ENCODE measurements at regions not wholly inside any gene's neighbourhood (a gene's known extent, or its start where the extent isn't known, plus 50 kb on each side); places are given as distances from the start of the nearest gene placed in this dataset.
A peak's percentile ranks its signal among the peaks of the same experiment; 100 is the strongest.

DNA sequence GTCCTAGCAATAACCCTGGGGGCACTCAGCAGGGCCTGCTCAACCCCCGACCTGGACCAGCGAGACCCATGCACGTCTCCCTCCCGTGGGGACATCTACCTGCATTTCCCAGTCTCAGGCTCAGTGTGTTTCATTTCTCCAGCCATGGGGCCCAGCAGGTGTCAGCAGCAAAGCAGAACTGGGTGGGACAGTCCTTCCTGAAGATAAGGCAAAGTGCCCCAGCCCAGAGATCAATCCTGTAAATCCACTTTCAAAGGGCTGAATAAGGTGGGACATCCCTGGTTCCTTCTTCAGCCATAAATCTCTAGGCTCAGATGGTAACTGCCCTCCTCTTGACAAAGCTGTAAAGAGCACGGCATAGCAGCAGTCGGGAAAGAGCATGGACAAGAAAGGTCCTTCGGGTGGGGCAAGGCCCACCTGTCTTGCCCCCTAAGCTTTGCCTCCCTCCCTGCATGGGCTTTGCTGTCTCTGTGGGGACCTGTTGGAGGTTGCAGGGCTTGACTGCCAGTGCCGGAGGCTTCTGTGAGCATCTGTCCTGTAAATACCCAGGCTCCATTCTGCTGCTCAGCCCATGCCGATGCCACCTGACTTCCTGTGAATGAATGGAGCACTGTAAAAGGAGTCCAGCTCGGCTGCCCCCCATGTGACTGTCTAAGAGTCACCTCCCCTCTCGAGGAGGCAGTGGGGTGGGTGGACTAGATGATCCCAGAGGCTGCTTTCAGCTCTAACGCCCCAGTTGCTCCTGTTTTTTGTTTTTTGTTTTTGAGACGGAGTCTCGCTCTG, 84.8 kb upstream of the TBC1D3K start:
- H4K8ac ChIP-seq (ENCODE audit: low read depth, low read length): no peak overlapping the region
- no peak overlapping the region for H2BK120ac ChIP-seq (ENCODE audit: insufficient read depth, low read length, poor library complexity)
- H3K9me3 ChIP-seq (ENCODE audit: insufficient read depth, low read depth, low read length): no peaks in the 10 kb centered on the region
- H3K79me2 ChIP-seq (ENCODE audit: control insufficient read depth, insufficient read depth, low read length, poor library complexity): no peaks in the 10 kb centered on the region
- no CpG with 5 or more reads among the region's 14 CpGs for WGBS (ENCODE audit: extremely low coverage, insufficient coverage, insufficient read length)
- H3K4me2 ChIP-seq (ENCODE audit: low read length): no peak overlapping the region
- no peak overlapping the region for H4K91ac ChIP-seq (ENCODE audit: low read depth, low read length)
- no peak overlapping the region for H3K4ac ChIP-seq (ENCODE audit: low read depth, low read length)
- H2BK12ac ChIP-seq (ENCODE audit: low read length): no peak overlapping the region
- no peak overlapping the region for H3K27ac ChIP-seq (ENCODE audit: low read depth, low read length)
- H3K27me3 ChIP-seq (ENCODE audit: insufficient read depth, low read length): no peaks in the 10 kb centered on the region
- no peak overlapping the region for H2AK5ac ChIP-seq (ENCODE audit: low read length)
- H3K4me3 ChIP-seq (ENCODE audit: low read depth, low read length): peak overlapping the region; percentile 25
- DNase-seq: no peak
- no peak overlapping the region for H3K18ac ChIP-seq (ENCODE audit: low read length)
- H2AFZ ChIP-seq (ENCODE audit: insufficient read depth, low read length, poor library complexity): no peak overlapping the region
- no peak overlapping the region for H3K9ac ChIP-seq (ENCODE audit: low read length)
- H3K79me1 ChIP-seq (ENCODE audit: low read length): no peaks in the 10 kb centered on the region
- no peaks in the 10 kb centered on the region for H3K4me1 ChIP-seq (ENCODE audit: control insufficient read depth in 1 of 2, insufficient read depth in 2 of 2, low read length in 2 of 2)
- H3K23ac ChIP-seq (ENCODE audit: low read length): no peak overlapping the region
- no peak overlapping the region for H2BK5ac ChIP-seq (ENCODE audit: low read depth, low read length, poor library complexity)
- H3K14ac ChIP-seq (ENCODE audit: low read length): no peak overlapping the region
- H4K12ac ChIP-seq (ENCODE audit: low read depth, low read length): no peak overlapping the region
- H3K36me3 ChIP-seq (ENCODE audit: control insufficient read depth in 1 of 2, insufficient read depth in 2 of 2, low read length in 2 of 2): no peaks in the 10 kb centered on the region

DNA sequence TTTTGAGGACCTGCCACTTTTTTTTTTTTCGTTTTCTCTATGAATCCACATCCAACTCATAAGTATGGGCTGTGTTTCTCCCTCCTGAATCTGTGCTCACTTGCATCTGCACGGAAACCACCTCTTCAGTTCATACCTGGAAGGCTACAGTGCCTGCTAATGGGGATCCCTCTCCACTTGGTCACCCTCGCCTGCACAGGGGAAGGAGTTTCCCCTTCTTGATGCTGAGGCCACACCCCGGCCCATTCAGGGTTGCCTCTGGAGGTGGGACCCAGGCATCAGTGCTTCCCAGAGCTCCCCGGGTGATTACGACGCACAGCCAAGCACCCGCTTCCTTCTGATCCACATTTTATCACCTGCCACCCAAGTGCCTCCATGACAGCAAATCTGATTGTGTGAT, 85.9 kb upstream of the TBC1D3K start:
- Histone ChIP-seq H3K4me3 (ENCODE audit: low read depth, low read length) (no peak overlapping the region), H3K27me3 (ENCODE audit: insufficient read depth, low read length) (no peaks in the 10 kb centered on the region), H3K9me3 (ENCODE audit: insufficient read depth, low read depth, low read length) (peaks cover 3% of the 10 kb centered on the region), H3K27ac (ENCODE audit: low read depth, low read length) (no peak overlapping the region), H3K79me1 (ENCODE audit: low read length) (no peaks in the 10 kb centered on the region), H3K9ac (ENCODE audit: low read length) (no peak overlapping the region), H3K36me3 (ENCODE audit: control insufficient read depth in 1 of 2, insufficient read depth in 2 of 2, low read length in 2 of 2) (no peaks in the 10 kb centered on the region), H3K4me2 (ENCODE audit: low read length) (no peak overlapping the region), H2BK5ac (ENCODE audit: low read depth, low read length, poor library complexity) (no peak overlapping the region), H2AK5ac (ENCODE audit: low read length) (no peak overlapping the region), H2BK12ac (ENCODE audit: low read length) (no peak overlapping the region), H3K14ac (ENCODE audit: low read length) (no peak overlapping the region), H4K91ac (ENCODE audit: low read depth, low read length) (no peak overlapping the region), H4K8ac (ENCODE audit: low read depth, low read length) (no peak overlapping the region), H3K23ac (ENCODE audit: low read length) (no peak overlapping the region), H3K79me2 (ENCODE audit: control insufficient read depth, insufficient read depth, low read length, poor library complexity) (no peaks in the 10 kb centered on the region), H4K12ac (ENCODE audit: low read depth, low read length) (no peak overlapping the region), H3K4ac (ENCODE audit: low read depth, low read length) (no peak overlapping the region), H2BK120ac (ENCODE audit: insufficient read depth, low read length, poor library complexity) (no peak overlapping the region), H2AFZ (ENCODE audit: insufficient read depth, low read length, poor library complexity) (no peak overlapping the region), H3K4me1 (ENCODE audit: control insufficient read depth in 1 of 2, insufficient read depth in 2 of 2, low read length in 2 of 2) (no peaks in the 10 kb centered on the region), H3K18ac (ENCODE audit: low read length) (no peak overlapping the region)
- DNase-seq: no peak
- no CpG with 5 or more reads among the region's 8 CpGs for WGBS (ENCODE audit: extremely low coverage, insufficient coverage, insufficient read length)

DNA sequence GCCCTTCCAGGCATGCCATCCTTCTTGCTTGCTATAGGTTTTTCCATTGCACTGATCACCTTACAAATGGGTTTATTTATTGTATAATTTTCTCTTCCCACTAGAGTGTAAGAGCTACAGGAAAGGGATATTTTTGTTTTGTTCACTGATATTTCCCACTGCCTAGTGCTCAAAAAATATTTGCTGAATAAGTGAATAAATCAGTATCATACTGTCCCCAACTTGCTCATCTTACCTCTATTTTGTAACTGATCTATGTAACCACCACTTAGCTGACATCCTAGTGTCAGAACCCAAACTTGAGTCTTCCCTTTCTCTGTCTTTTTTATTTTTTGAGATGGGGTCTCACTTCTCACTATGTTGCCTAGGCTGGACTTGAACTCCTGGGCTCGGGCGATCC, 87.6 kb upstream of the TBC1D3K start:
- H3K9me3 ChIP-seq (ENCODE audit: insufficient read depth, low read depth, low read length): peaks cover 3% of the 10 kb centered on the region
- no peak overlapping the region for H3K23ac ChIP-seq (ENCODE audit: low read length)
- no peak overlapping the region for H3K18ac ChIP-seq (ENCODE audit: low read length)
- no peaks in the 10 kb centered on the region for H3K36me3 ChIP-seq (ENCODE audit: control insufficient read depth in 1 of 2, insufficient read depth in 2 of 2, low read length in 2 of 2)
- H3K9ac ChIP-seq (ENCODE audit: low read length): no peak overlapping the region
- no peaks in the 10 kb centered on the region for H3K27me3 ChIP-seq (ENCODE audit: insufficient read depth, low read length)
- no peak overlapping the region for H2BK5ac ChIP-seq (ENCODE audit: low read depth, low read length, poor library complexity)
- H3K79me2 ChIP-seq (ENCODE audit: control insufficient read depth, insufficient read depth, low read length, poor library complexity): no peaks in the 10 kb centered on the region
- no peak for DNase-seq
- H4K91ac ChIP-seq (ENCODE audit: low read depth, low read length): no peak overlapping the region
- no peak overlapping the region for H3K14ac ChIP-seq (ENCODE audit: low read length)
- no peak overlapping the region for H3K4me3 ChIP-seq (ENCODE audit: low read depth, low read length)
- H3K4ac ChIP-seq (ENCODE audit: low read depth, low read length): no peak overlapping the region
- H3K27ac ChIP-seq (ENCODE audit: low read depth, low read length): no peak overlapping the region
- no peak overlapping the region for H2BK120ac ChIP-seq (ENCODE audit: insufficient read depth, low read length, poor library complexity)
- no peak overlapping the region for H2BK12ac ChIP-seq (ENCODE audit: low read length)
- H4K12ac ChIP-seq (ENCODE audit: low read depth, low read length): no peak overlapping the region
- WGBS (ENCODE audit: extremely low coverage, insufficient coverage, insufficient read length): no CpG with 5 or more reads among the region's 2 CpGs
- no peak overlapping the region for H2AFZ ChIP-seq (ENCODE audit: insufficient read depth, low read length, poor library complexity)
- no peaks in the 10 kb centered on the region for H3K79me1 ChIP-seq (ENCODE audit: low read length)
- H2AK5ac ChIP-seq (ENCODE audit: low read length): no peak overlapping the region
- H3K4me2 ChIP-seq (ENCODE audit: low read length): no peak overlapping the region
- no peak overlapping the region for H4K8ac ChIP-seq (ENCODE audit: low read depth, low read length)
- H3K4me1 ChIP-seq (ENCODE audit: control insufficient read depth in 1 of 2, insufficient read depth in 2 of 2, low read length in 2 of 2): no peaks in the 10 kb centered on the region

DNA sequence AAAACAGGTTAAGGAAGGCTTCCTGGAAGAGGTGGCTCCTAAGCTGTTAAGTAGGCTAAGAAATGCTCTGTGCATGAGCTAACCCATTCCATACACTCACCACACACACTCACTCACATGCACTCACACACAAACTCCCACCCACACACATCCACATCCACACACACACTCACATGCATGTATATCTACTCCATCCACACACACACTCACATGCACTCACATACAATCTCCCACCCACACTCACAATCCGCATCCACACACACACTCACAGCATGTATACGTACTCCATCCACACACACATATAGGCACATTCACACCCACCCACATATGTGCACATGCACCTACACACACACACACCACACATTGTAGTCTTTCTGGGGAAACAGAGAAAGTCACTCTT, 89.3 kb upstream of the HNF1B start:
- Histone ChIP-seq H3K14ac (ENCODE audit: low read length) (no peak overlapping the region), H2BK12ac (ENCODE audit: low read length) (no peak overlapping the region), H2AK5ac (ENCODE audit: low read length) (no peak overlapping the region), H3K4me3 (ENCODE audit: low read depth, low read length) (peak overlapping the region; percentile 53), H2BK120ac (ENCODE audit: insufficient read depth, low read length, poor library complexity) (no peak overlapping the region), H3K4ac (ENCODE audit: low read depth, low read length) (no peak overlapping the region), H4K12ac (ENCODE audit: low read depth, low read length) (no peak overlapping the region), H3K4me1 (ENCODE audit: control insufficient read depth in 1 of 2, insufficient read depth in 2 of 2, low read length in 2 of 2) (no peaks in the 10 kb centered on the region), H2BK5ac (ENCODE audit: low read depth, low read length, poor library complexity) (no peak overlapping the region), H3K36me3 (ENCODE audit: control insufficient read depth in 1 of 2, insufficient read depth in 2 of 2, low read length in 2 of 2) (no peaks in the 10 kb centered on the region), H2AFZ (ENCODE audit: insufficient read depth, low read length, poor library complexity) (no peak overlapping the region), H3K23ac (ENCODE audit: low read length) (peak overlapping the region; percentile 60), H3K18ac (ENCODE audit: low read length) (no peak overlapping the region), H3K79me1 (ENCODE audit: low read length) (no peaks in the 10 kb centered on the region), H3K9ac (ENCODE audit: low read length) (no peak overlapping the region), H3K79me2 (ENCODE audit: control insufficient read depth, insufficient read depth, low read length, poor library complexity) (no peaks in the 10 kb centered on the region), H4K91ac (ENCODE audit: low read depth, low read length) (no peak overlapping the region), H3K9me3 (ENCODE audit: insufficient read depth, low read depth, low read length) (peaks cover 3% of the 10 kb centered on the region), H3K27me3 (ENCODE audit: insufficient read depth, low read length) (no peaks in the 10 kb centered on the region), H3K27ac (ENCODE audit: low read depth, low read length) (no peak overlapping the region), H3K4me2 (ENCODE audit: low read length) (no peak overlapping the region), H4K8ac (ENCODE audit: low read depth, low read length) (no peak overlapping the region)
- DNase-seq: no peak
- WGBS (ENCODE audit: extremely low coverage, insufficient coverage, insufficient read length): 100% methylated on average over 2 of the region's 2 CpGs
